GM18858 (cell line): ENCODE measurements at regions not wholly inside any gene's neighbourhood (a gene's known extent, or its start where the extent isn't known, plus 50 kb on each side); places are given as distances from the start of the nearest gene placed in this dataset.

Experiments
- ATAC-seq: cut with Tn5 transposase; IDR thresholded peaks from one replicate; pipeline ENCODE4 v1.9.1; 2021; ENCODE audit not compliant: unreplicated experiment

DNA sequence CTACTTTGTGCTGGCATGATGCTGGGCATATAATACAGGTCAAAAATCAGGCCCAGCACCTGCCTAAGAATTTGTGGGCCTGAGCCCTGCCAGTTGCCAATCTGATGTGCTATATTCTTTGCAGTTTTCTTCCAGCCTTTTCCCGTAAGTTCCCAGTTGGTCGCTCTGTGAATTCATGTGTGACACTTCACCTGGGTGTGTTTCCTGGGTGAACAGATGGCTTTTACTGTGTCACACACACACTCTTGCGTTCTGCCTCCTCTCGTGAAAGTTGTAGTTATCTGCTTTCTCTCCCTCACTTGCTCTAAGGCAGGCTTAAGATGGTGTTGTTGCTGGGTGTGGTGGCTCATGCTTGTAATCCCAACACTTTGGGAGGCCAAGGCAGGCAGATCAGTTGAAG is 153.5 kb upstream of the DMRT1 start:
- no peak for ATAC-seq

DNA sequence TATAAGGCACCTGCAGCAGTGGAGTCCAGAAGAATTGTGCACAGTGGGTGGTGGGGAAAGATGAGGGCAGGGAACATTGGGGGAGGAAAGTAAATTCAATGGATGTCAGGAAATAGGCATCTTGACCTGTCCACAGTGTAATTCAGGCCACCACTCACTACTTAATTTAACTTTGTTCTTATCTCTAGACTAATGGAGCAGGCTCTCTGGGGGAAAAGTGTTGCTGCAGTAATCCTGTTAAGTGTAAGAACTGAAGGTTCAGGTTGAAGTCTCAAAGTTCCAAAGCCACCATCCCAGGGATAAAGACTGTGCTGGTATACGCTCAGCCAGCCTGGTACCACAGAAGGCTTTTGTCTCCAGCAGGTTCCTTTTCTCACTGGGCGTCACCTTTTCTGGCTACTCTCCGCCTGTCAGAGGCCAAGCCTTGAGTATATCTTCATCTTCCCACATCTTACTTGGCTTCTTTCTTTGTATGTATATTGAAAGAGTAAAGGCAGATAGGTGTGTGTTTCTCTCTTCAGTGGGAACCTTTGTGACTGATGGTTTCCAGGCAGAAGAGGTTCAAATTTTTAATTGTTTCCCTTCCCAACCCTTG is 150.9 kb upstream of the DMRT1 start:
- no peak for ATAC-seq

DNA sequence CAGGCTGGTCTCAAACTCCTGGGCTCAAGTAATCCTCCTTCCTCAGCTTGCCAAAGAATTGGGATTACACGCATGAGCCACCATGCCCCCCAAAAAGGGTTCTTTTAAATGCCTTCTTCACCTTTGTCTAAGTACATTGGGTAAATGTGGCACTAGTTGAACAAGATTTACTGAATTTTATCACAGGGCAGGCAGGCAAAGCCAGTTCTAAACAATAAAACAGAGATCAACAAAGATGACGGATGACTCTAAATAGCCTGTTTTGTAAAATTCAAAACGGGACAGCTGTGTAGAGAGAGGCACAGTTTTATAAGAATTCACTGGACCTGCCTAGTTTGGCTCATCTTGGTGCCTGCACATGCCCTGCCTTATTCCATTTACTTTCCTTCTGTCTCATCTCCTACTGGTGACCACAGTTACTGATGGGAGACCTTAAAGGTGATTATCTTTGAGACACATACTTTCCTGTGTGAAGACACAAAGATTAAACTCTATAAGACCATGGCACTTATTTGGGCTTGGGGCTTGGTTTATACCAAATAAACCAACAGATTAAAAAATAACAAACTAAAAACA is 149.6 kb upstream of the DMRT1 start:
- no peak for ATAC-seq

DNA sequence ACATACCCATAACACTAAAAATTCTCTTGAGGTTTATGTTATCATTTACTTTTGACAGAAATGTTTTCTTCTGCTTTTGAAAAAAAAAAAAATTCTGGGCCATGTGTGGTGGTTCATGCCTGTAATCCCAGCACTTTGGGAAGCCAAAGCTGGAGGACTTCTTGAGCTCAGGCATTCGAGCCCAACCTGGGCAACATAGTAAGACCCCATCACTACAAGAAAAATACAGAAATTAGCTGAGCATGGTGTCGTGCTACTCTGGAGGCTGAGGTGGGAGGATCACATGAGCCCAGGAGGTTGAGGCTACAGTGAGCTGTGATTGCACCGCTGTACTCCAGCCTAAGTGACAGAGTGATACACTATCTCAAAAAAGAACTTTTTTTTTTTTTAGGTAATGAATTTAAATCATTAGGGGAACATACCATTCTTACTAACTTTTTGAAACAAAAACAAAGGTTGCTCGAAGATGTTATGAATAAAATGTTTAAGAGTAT is 148.8 kb upstream of the DMRT1 start:
- ATAC-seq, result no peak

DNA sequence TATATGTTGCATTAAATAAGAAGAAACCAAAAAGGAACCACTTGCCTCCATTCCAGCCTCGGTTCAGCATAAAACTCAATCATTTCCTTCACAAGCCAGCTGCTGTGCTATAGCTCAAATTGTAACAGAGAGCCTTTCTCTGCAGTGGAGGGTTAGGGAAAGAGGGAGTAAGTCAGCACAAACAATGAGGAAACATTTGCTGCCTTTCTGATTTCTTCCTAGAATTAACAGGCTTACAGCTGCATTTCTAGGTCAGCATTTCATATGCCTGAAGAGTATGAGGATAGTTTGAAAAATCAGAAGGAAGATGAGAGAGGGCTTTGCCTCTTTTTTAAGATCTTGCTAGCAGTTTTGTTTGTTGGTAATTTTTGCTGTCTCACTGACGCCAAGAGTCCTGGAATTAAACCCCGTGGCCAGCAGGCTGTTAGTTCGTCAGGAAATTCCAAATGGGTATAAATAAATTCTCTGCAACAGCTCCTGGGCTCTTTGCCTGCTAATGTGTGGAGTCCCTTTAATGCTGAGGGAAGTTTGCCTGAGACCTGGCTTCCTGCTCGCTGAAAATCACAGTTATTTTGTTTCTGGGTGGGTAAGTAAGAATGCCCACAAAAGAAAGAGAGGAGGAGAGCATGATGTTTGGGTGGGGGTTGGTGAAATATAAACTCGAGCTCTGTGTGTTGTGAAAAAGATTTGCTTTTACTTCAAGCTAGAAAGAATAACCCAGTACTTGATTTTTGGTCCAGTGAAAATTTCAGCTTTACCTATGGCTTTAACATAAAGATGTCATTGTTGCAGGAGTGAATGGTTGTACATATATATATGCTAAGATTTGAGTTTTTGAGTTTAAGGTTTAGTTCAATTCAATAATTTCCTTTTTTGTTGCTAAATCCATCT is 148.1 kb upstream of the DMRT1 start:
- no peak for ATAC-seq

DNA sequence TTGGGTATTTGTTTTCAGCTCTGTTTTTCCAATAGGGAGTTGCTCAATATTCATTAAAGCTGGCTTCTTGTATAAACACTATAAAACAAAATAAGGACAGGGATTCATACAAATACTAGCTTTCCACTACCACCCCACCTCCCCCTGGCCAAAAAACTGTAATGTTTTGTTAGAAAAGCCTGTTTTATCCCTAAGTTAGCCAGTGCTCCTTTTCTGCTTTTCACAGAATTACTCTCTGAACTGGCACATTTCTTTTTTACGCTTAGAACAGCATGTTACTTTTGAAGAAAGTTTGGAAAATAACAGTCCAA is 147.4 kb upstream of the DMRT1 start:
- ATAC-seq, result no peak

DNA sequence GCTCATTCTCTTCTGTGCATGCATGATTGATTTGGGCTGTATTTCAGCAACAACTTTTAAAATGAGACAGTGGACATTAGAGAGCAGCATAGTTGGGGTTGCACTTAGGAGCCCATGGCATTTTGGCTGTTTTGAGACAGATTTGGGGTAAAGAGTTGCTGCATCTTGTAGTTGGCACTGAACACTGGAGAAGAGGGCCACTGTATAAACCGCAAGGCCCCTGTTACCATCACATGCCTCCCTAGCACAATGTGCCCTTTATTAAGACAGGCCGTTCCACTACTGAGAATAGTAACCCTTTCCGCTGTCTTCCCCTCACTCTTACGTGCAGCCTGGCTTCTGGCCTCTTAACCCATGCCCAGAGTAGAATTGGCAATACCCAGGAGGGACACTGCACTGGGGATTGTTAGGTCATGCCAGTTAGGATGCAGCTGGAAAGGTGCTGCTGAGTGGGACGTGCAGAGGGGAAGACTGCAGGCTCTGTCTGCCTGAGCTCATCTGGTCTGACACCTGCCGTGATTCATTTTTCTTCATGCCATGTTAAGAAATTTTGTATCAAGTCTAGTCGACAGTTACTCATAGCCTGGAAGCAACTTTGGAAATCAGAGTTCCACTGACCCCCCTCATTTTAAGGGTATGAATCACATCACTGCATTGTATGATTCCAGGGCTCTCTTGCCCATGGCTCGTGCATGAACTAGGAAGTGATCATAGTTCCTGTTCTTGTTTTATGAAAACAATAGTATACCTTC is 146.9 kb upstream of the DMRT1 start:
- no peak for ATAC-seq

DNA sequence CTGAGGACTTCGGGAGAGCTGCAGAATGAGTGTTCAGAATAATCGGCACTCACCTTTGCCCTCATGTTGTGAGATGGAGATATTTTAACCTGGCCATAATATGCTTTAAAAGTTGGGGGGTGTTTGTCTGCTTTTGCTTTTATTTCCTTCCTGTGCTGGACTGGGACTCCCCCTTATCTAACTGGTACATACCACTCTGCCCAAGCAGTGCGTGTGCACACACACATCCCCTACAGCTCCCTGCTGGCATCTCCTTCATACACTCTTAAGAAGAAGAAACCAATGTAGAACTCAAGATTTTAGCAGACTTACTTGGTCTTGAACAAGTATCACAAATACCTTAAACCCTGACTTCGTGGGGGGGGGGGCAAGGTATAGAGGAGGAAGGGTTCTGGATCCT is 146.2 kb upstream of the DMRT1 start:
- ATAC-seq, result no peak

DNA sequence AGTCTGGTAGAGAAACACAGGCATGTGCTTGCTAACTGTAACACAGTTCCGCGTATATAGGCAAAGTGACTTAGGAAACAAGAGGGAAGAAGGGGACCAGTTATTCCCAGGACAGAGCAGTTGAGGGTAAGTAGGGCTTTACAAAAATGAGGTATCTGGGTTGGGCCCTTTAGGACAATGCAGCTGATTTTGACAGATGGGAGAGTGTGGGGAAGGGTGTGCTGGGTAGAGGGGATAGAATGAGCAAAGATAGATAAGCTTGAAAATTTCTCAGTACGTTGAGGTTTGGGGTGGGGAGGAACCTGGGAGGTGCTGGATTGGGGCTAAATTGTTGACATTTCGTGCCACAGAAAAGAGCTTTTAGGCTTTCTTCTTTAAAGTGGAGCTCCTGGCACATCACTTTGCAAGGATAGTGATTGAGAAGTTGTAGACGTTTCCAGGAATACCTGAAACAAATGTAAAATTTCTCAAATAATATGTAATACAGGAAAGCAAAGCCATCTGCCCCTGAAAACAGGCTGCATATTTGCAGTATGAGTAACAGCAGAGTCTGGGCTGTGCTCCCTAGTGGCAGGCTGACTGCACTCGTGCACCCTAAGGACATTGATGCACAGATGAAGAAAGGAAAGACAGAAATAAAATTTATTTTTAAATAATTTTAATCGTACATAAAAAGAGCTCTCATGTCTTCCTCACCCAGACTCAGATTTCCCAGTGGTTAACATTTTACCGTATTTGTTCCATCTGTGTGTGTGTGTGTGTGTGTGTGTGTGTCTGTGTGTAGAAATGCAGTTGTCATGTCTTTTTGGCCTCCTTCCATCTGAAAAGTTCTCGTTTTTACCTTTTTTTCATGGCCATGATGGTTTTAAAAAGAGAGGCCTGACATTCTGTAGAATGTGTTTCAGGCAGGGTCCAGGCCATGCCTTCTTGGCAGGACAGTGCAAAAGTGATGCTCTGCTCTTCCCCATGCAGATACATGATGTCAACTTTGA is 144.9 kb upstream of the DMRT1 start:
- ATAC-seq, result no peak

DNA sequence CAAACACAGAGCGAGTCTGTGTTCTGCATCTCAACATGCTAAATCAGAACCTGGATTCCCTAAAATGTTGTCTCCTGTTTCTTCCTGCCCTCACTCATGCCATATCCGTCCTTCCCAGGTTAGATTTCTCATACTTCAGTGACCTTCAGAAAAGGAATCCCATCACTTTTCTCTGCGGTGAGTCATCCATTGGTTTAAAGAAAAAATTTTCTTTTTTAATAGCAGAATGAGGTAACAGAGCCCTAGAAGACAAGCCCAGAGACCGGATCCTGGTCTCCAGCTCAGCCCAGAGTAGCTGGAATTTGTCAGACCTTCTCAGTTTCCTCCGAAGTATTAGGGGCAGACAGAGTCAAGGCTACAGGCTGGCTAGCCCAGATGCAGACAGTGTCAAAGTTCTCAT is 143.2 kb upstream of the DMRT1 start:
- no peak for ATAC-seq

DNA sequence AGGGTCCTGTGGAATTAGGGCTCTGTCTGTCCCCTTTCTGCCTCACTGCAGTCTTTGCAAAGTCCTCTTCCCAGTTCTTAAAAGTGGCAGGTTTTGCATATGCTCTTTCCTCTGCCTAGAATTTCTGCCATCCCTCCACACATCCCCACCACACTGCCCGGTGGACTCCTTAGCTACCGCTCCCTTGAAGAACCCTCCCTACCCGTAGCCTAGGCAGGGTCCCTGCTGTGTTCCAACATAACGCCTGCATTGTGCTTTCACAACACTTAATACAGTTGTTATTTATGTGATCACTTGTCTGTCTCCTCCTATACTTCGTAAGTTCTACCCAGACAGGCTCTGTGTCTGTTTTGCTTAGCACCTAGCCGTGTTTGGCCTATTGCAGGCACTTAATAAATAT is 142.5 kb upstream of the DMRT1 start:
- ATAC-seq, result no peak

DNA sequence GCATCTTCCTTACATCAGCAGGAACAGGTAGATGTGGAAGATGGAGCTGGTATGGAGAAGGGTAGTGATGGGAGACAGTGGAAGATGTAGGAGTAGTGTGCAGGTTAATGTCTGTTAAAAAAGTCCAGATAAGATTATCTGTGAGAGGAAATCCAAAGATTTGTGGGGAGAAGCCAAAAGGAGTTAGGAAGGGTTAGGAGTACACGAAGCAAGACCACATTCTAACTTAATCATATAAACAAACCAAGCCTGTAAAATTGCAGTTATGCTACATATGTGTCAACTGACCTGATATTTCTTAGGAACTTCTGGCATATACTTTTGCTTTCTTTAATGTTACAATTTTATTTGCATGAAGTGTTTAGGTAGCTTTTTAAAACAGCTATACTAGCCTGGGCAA is 142.1 kb upstream of the DMRT1 start:
- ATAC-seq, result no peak

DNA sequence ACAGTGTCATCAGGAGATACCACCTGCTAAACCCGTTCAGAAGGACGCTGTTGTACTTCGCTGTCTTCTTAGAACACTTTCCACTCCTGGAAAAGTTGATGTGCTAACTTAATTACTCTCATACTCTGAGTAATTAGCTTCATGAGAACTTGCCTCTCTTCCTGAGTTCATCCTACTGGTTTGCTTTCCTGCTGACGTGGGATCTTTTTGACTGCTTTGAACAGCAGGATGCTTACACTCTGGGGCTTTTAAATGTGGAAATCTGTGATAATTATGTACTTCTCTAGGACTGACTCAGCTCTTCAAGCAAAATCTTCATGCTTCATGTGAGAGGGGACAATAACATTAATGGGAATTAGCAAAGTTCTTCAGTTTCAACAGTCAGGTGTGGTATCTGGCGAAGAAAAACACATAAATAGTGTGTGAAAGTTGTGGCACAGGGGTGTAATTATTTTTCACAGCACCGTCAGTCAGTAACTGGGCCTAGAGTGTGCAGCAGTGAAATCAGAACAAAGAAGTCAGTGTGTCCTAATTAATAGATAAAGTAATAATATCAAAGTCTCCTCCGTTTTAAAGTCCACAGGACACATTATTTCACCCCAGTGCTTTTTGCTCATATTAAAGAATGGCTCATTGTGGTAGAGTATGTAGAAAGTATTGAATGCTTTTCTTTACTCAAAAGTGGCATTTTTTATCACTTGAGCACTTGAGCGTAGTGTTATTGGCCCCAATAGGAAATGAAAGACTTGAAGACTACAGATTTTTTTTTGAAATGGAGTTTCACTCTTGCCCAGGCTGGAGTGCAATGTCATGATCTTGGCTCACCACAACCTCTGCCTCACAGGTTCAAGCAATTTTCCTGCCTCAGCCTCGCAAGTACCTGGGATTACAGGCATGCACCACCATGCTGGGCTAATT is 140.9 kb upstream of the DMRT1 start:
- no peak for ATAC-seq

DNA sequence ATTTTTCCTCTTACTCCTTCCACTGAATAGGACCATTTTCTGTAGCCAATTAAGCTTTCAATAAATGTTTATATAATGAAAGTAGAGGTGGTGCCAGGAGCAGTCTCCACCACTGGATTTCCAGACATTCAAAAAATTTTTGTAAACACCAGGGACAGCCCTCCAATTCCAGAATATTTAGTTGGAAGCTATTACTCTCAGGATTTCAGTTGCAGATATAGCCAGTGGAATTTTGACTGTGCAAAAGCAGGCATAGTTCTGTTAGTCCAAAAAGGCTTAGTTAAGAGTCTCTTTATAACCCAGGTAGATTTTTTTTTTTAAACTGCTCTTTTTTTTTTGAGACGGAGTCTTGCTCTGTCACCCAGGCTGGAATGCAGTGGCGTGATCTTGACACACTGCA is 138.1 kb upstream of the DMRT1 start:
- no peak for ATAC-seq

DNA sequence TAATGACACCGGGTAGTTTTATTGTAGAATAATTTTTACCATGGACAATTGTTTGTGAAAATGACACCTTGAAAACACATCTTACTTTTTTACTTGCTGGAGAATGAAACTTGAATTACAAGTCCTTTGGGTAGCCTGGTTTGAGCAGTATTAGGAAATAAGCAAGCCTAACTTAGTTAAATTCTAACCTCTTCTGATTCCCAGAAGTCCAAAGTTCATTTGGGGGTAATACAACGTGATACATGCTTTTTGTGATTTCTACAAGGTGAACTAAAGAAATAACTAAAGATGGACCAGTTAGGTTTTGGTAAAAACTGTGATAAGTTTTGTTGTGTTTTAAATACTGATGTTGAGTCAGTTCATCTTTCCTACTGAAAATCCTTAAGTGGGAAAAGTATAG is 135.4 kb upstream of the DMRT1 start:
- no peak for ATAC-seq

DNA sequence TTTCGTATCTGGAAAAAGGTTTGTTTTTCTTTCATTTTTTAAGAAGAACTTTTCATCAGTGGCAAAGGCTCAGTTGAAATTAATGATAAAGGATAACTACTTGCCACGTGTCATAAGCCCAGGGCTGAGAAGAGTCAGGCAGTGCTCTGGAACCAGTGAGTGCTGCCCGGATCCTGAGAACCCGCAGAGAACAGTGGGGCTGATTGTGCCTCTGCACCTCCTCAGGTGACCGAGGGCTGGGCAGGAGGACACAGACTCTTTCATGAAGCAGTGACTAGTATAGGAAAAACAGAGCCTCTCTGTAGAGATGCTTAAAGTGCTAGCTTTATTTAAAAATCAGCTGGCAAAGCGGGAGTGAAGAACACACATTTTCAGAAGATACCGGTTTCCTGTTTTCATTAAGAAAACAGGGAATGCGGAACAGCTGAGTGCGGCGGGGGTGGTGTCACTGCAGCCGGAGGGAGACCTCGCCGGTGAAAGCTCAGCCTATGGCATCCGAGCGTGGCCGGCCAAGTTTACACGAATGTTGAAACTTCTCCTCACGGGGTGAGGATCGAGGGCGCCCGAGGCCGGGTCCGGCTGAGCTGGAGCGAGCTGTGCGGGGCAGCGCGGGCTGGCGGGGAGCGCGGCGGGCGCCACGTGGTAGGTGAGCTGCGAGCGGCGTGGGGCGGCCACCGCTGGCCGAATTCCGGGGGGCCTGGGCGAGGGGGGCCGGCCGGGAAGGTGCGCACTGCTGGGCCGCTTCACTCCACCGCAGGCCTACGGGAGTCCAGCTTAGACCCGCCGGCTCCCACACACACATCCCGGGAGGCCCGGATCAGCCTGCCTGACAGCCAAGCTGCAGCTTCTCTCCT is 134.7 kb upstream of the DMRT1 start:
- ATAC-seq, result no peak

DNA sequence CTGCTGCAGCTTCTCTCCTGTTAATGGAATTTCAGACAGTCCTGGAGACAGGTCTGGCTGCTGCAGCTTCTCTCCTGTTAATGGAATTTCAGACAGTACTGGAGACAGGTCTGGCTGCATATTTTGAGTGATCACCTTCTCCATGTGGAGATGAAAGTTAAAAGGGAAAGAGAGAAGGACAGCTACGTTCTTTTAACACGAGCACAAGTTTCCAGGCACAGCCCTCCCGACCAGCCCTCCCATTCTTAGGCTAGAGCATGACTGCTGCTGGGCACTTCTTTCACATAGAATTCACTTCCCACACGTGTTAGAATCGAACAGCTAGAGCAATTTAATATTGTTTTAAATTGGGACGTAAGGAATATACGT is 133.3 kb upstream of the DMRT1 start:
- ATAC-seq, result no peak

DNA sequence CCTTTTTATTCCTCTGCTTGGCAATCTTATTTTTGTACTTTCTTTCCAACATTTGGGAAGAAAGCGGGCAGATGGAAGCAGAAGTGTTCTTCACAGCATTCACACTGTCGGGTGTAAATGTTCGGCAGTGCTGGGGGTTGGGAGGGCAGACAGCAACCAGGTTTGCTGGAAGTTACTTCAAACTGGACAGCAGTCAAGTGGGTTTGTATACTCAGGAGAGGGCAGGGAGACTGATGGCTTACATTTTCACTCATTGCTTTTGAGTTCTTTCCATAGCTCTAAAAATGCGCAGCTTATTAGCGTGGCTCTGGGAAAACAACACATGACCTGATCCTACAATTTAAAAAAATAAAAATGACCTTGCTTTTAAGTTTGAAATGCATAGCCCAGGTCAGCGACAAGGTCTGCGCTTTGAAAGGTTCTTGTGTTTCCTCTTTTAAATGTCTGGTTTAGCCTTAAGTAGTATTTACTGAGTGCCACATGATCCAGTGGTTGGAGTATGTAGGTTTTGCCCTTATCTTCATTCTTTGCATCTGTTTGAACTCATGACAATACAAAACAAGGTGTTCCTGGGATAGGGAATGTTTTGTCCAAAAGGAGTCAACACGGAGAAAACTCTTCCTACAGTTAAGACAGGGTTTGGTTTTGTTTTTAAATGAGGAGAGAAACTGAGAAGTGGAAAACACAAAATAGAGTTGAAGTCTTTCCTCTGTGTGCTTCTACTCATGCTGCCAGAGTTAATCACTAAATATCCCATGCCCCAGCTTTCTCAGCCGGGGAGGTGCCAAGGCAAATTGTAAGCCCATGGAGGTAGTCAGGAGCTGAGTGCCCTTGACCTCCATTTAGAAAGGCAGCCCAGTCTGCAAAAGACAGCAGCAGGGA is 132.7 kb upstream of the DMRT1 start:
- ATAC-seq, result no peak
